ENCODE measurements at regions not wholly inside any gene's neighbourhood (a gene's known extent, or its start where the extent isn't known, plus 50 kb on each side); places are given as distances from the start of the nearest gene placed in this dataset.

GRCh38 chr1:222358100-222358499 is 189.8 kb downstream of the HHIPL2 start:
- DNase-seq, result no peak

- no peak for DNase-seq
Measured at GRCh38 chr1:222357252-222357651, 190.7 kb downstream of the HHIPL2 start.

- peak; percentile 40 for DNase-seq
Measured at GRCh38 chr1:222347627-222348026, 200.3 kb downstream of the HHIPL2 start.

- no peak for DNase-seq
Measured at GRCh38 chr1:222346955-222347354, 200.9 kb downstream of the HHIPL2 start.

GRCh38 chr1:222339376-222339947 is 208.4 kb downstream of the HHIPL2 start:
- no peak for DNase-seq

- no peak for DNase-seq
Measured at GRCh38 chr1:222335586-222335985, 212.3 kb downstream of the HHIPL2 start.

- no peak for DNase-seq
Measured at GRCh38 chr1:222334026-222334680, 213.8 kb downstream of the HHIPL2 start.

- DNase-seq, result no peak
Measured at GRCh38 chr1:222331765-222332164, 216.1 kb downstream of the HHIPL2 start.

GRCh38 chr1:222331340-222331739 is 216.6 kb downstream of the HHIPL2 start:
- DNase-seq, result no peak

- no peak for DNase-seq
Measured at GRCh38 chr1:222329493-222330045, 218.3 kb downstream of the HHIPL2 start.

- DNase-seq, result no peak
Measured at GRCh38 chr1:222326710-222327036, 221.2 kb downstream of the HHIPL2 start.

- no peak for DNase-seq
Measured at GRCh38 chr1:222326006-222326709, 221.7 kb downstream of the HHIPL2 start.

- no peak for DNase-seq
Measured at GRCh38 chr1:222325506-222325905, 222.4 kb downstream of the HHIPL2 start.

- DNase-seq, result no peak
Measured at GRCh38 chr1:222314839-222315238, 233.1 kb downstream of the HHIPL2 start.

GRCh38 chr1:222310836-222311235 is 237.1 kb downstream of the HHIPL2 start:
- DNase-seq, result no peak

- no peak for DNase-seq
Measured at GRCh38 chr1:222307621-222308020, 240.3 kb downstream of the HHIPL2 start.

- DNase-seq, result no peak
Measured at GRCh38 chr1:222306512-222306911, 241.4 kb downstream of the HHIPL2 start.

GRCh38 chr1:222306011-222306410 is 241.9 kb downstream of the HHIPL2 start:
- no peak for DNase-seq

- no peak for DNase-seq
Measured at GRCh38 chr1:222301652-222302051, 246.3 kb downstream of the HHIPL2 start.

GRCh38 chr1:222299524-222299923 is 248.4 kb downstream of the HHIPL2 start:
- no peak for DNase-seq

- no peak for DNase-seq
Measured at GRCh38 chr1:222290866-222291265, 257.0 kb downstream of the HHIPL2 start.

- DNase-seq, result no peak
Measured at GRCh38 chr1:222288053-222288452, 259.9 kb downstream of the HHIPL2 start.

GRCh38 chr1:222286011-222286410 is 261.9 kb downstream of the HHIPL2 start:
- no peak for DNase-seq

GRCh38 chr1:222285526-222285925 is 262.4 kb downstream of the HHIPL2 start:
- DNase-seq, result no peak
